Transverse colon (tissue), 4 donors: ENCODE measurements at regions not wholly inside any gene's neighbourhood (a gene's known extent, or its start where the extent isn't known, plus 50 kb on each side); places are given as distances from the start of the nearest gene placed in this dataset.

Experiments used
- DNase-seq: peaks from one replicate; pipeline ENCODE4 v3.0.0-alpha.2; 2019
- H3K27ac ChIP-seq, 4 donors: fragments of 200-600 bp; sonication (generic); 2 replicates each; pipeline ENCODE4 v1.5.1; 2016 to 2018; ENCODE audit warnings: inconsistent platforms in 4 of 4
- H3K27me3 ChIP-seq: fragments of 200-600 bp; sonication (generic); 2 replicates; pipeline ENCODE4 v1.5.1; 2017; ENCODE audit warnings: inconsistent platforms
- H3K36me3 ChIP-seq, 4 donors: fragments of 200-600 bp; sonication (generic); 2 replicates each; pipeline ENCODE4 v1.5.1; 2017 to 2019; ENCODE audit warnings: inconsistent platforms in 4 of 4
- H3K4me1 ChIP-seq, 4 donors: fragments of 200-600 bp; sonication (generic); 2 replicates each; pipeline ENCODE4 v1.5.1; 2017 to 2020; ENCODE audit warnings: inconsistent platforms in 4 of 4
- H3K4me3 ChIP-seq, 4 donors: fragments of 200-600 bp; sonication (generic); 1 replicate in 1 of 4; 2 replicates in 3 of 4; pipeline versions ENCODE4 v1.5.1 to v1.6.1; 2017 to 2019; ENCODE audit warnings: inconsistent platforms in 4 of 4
- H3K9me3 ChIP-seq, 2 donors: fragments of 200-600 bp; sonication (generic); 2 replicates each; pipeline ENCODE4 v1.5.1; 2017 to 2019; ENCODE audit warnings: inconsistent platforms in 2 of 2
- CTCF ChIP-seq, 5 experiments: fragments of 200-600 bp in 3 of 5; fragments of 450-650 bp in 2 of 5; sonication (generic) in 3 of 5; IDR thresholded peaks; 1 replicate in 2 of 5; 2 replicates in 3 of 5; pipeline ENCODE4 v1.5.1; 2016 to 2017; ENCODE audit warnings: antibody characterized with exemption in 5 of 5, inconsistent platforms in 3 of 5, mild to moderate bottlenecking in 2 of 5, moderate library complexity in 1 of 5
- EP300 ChIP-seq: sonication (generic); formaldehyde crosslinking; IDR thresholded peaks from one replicate; pipeline ENCODE4 v1.6.1; 2017; ENCODE audit warnings: antibody characterized with exemption, low read depth
- POLR2A ChIP-seq: fragments of 450-650 bp; IDR thresholded peaks from one replicate; pipeline ENCODE4 v1.6.1; 2016; ENCODE audit warnings: antibody characterized with exemption, mild to moderate bottlenecking, moderate library complexity
- POLR2AphosphoS5 ChIP-seq, 3 donors: sonication (generic); formaldehyde crosslinking; IDR thresholded peaks; one replicate each; pipeline ENCODE4 v1.6.1; 2016; ENCODE audit warnings: antibody characterized with exemption in 3 of 3
- WGBS, 2 donors: methylation state at CpG; one replicate each; pipeline ENCODE4 v1.1.5; 2018; ENCODE audit warnings: low coverage in 1 of 2; 5-methylcytosine and 5-hydroxymethylcytosine counted together
- in situ Hi-C, 4 donors: fragments of 200-750 bp; cut with MboI; loops; one replicate each; pipeline versions ENCODE4 v1.15.0 to v1.15.1; 2017; ENCODE audit warnings: low sequenced_read_pairs in 3 of 4, low pct_ligation_motif_present in 1 of 4, low pct_unique_long_range_greater_than_20kb in 1 of 4
- intact Hi-C: fragments of 100-400 bp; cut with DNase I; formaldehyde crosslinking; loops from one replicate; pipeline ENCODE4 v1.15.1; 2023; ENCODE audit warnings: low total_unique reads

GRCh38 chr12:13359636-13360035 lies 163.1 kb downstream of the EMP1 start:
- Histone ChIP-seq H3K27ac (no peak overlapping the region), H3K9me3 (no peaks in the 10 kb centered on the region), H3K4me3 (no peak overlapping the region), H3K36me3 (no peaks in the 10 kb centered on the region), H3K4me1 (peaks cover 0 to 3% (median 0%) of the 10 kb centered on the region in 4 donors), H3K27me3 (peaks cover 4% of the 10 kb centered on the region)
- in situ Hi-C loops, result loop anchor here in 1 of 4 donors (10.0 kb wide), 1 partner anchor 175 kb away; no protein-coding TSS in a partner anchor
- TF ChIP-seq EP300 (no peak), CTCF (IDR thresholded peaks at IDR 0.05) (no peak), POLR2AphosphoS5 (IDR thresholded peaks at IDR 0.05) (no peak), POLR2A (no peak)
- intact Hi-C loops, result loop anchor here (5.0 kb wide), 2 partner anchors 303 to 512 kb away; no protein-coding TSS in a partner anchor
- DNase-seq, result no peak

GRCh38 chr12:13358391-13358905 lies 161.9 kb downstream of the EMP1 start:
- 81 to 85% methylated on average over 3 to 4 of the region's 4 CpGs for WGBS, 2 donors

DNA sequence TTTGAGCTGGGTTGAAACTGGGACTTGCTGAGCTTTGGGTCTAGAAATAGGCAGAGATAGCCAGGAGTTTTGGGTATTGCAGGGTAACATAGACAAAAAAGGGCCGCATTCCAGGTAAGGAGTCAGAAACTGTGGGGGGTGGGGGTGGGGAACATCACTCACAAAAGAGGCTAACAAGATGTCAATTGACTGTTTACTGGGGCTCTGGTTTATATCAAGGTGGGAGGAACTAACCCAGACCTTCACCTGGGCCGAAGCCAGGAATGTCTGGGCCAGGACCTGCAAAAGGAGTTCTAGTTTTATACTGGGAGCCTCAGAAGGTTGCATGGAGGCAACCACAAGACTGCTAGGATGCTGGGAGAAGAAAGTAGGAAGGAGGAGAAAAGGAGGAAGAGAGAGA lies 154.4 kb downstream of the EMP1 start:
- in situ Hi-C loops, result no loop called here
- TF ChIP-seq CTCF (IDR thresholded peaks at IDR 0.05) (no peak), EP300 (no peak), POLR2AphosphoS5 (IDR thresholded peaks at IDR 0.05) (no peak), POLR2A (no peak)
- H3K9me3 ChIP-seq, result no peaks in the 10 kb centered on the region

More at GRCh38 chr12:13358391-13358905, 161.9 kb downstream of the EMP1 start:
- Histone ChIP-seq H3K4me3 (no peak overlapping the region), H3K9me3 (no peaks in the 10 kb centered on the region), H3K27ac (no peak overlapping the region), H3K27me3 (peaks cover 5% of the 10 kb centered on the region), H3K4me1 (peaks cover 0 to 3% (median 0%) of the 10 kb centered on the region in 4 donors), H3K36me3 (no peaks in the 10 kb centered on the region)
- no peak for DNase-seq
- in situ Hi-C loops (no loop called here), intact Hi-C loops (no loop called here)
- no peak for TF ChIP-seq POLR2A
- TF ChIP-seq EP300, result no peak
- TF ChIP-seq CTCF (IDR thresholded peaks at IDR 0.05), result no peak
- no peak for TF ChIP-seq POLR2AphosphoS5 (IDR thresholded peaks at IDR 0.05)

GRCh38 chr12:13350381-13350780 lies 153.9 kb downstream of the EMP1 start:
- TF ChIP-seq CTCF (IDR thresholded peaks at IDR 0.05), result no peak
- TF ChIP-seq POLR2A, result no peak
- no peak for TF ChIP-seq POLR2AphosphoS5 (IDR thresholded peaks at IDR 0.05)
- no peak for TF ChIP-seq EP300
- intact Hi-C loops (no loop called here), in situ Hi-C loops (no loop called here)
- H3K9me3 ChIP-seq, result no peaks in the 10 kb centered on the region
- no peak overlapping the region for H3K4me3 ChIP-seq
- no peaks in the 10 kb centered on the region for H3K36me3 ChIP-seq
- no peaks in the 10 kb centered on the region for H3K4me1 ChIP-seq
- DNase-seq, result no peak
- peaks cover 5% of the 10 kb centered on the region for H3K27me3 ChIP-seq
- 50 to 77% methylated on average over 2 of the region's 2 CpGs for WGBS, 2 donors
- no peak overlapping the region for H3K27ac ChIP-seq

More for the DNA sequence above, 154.4 kb downstream of the EMP1 start:
- 81 to 87% methylated on average over 2 of the region's 2 CpGs for WGBS, 2 donors
- peaks cover 5% of the 10 kb centered on the region for H3K27me3 ChIP-seq
- no peak overlapping the region for H3K4me3 ChIP-seq
- no peaks in the 10 kb centered on the region for H3K36me3 ChIP-seq
- intact Hi-C loops, result no loop called here
- no peak for DNase-seq
- no peak overlapping the region for H3K27ac ChIP-seq
- H3K4me1 ChIP-seq, result no peaks in the 10 kb centered on the region
